ENCODE measurements at regions not wholly inside any gene's neighbourhood (a gene's known extent, or its start where the extent isn't known, plus 50 kb on each side); places are given as distances from the start of the nearest gene placed in this dataset.

GRCh38 chr17:55986817-55987216 lies 166.5 kb upstream of the ANKFN1 start:
- H3K14ac ChIP-seq (ENCODE audit: insufficient read length): no peak overlapping the region
- 91% methylated on average over 4 of the region's 4 CpGs; no CpG with 5 or more reads in 1 of the 2 experiments for WGBS, 2 experiments (ENCODE audit: extremely low coverage in 1 of 2, insufficient coverage in 1 of 2, insufficient read length in 1 of 2, insufficient replicate concordance in 2 of 2, low coverage in 1 of 2, low lambda C conversion rate in 2 of 2, missing lambda C conversion rate in 1 of 2)
- H2BK20ac ChIP-seq (ENCODE audit: low read length): no peak overlapping the region
- H2BK120ac ChIP-seq (replicated peaks; ENCODE audit: low read depth, low read length): no peak overlapping the region
- no peaks in the 10 kb centered on the region for H3K79me2 ChIP-seq (ENCODE audit: control insufficient read depth in 1 of 2, insufficient read depth in 2 of 2, low read length in 2 of 2)
- peaks cover 1 to 9% (median 5%) of the 10 kb centered on the region in 4 experiments; a peak in 6 of 7 replicates for H3K4me1 ChIP-seq (replicated peaks in 1 of 4; ENCODE audit: control insufficient read depth in 3 of 4, insufficient read depth in 4 of 4, low read length in 3 of 4)
- H2AK5ac ChIP-seq (ENCODE audit: low read depth, low read length): no peak overlapping the region
- H3K23ac ChIP-seq (ENCODE audit: insufficient read length): no peak overlapping the region
- no peak overlapping the region for H2BK15ac ChIP-seq (ENCODE audit: low read length)
- H3K4me3 ChIP-seq (ENCODE audit: extremely low read depth in 1 of 4, insufficient read depth in 2 of 4, low read depth in 3 of 4, low read length in 4 of 4): no peak overlapping the region
- peaks cover 0 to 1% (median 0%) of the 10 kb centered on the region in 4 experiments; a peak in 1 of 7 replicates for H3K27me3 ChIP-seq (replicated peaks in 1 of 4; ENCODE audit: control insufficient read depth in 3 of 4, extremely low read depth in 1 of 4, insufficient read depth in 3 of 4, low read length in 3 of 4)
- H3K56ac ChIP-seq (replicated peaks; ENCODE audit: insufficient read length, low read depth, low read length): no peak overlapping the region
- DNase-seq (ENCODE audit: low read depth in 1 of 2, low spot score in 2 of 2) (no peak), FAIRE-seq (no peak)
- ChIA-PET CTCF (ENCODE audit: partially characterized antibody) (no interaction called here), POLR2A (ENCODE audit: partially characterized antibody) (no interaction called here)
- H3K23me2 ChIP-seq (ENCODE audit: low read depth, low read length): no peaks in the 10 kb centered on the region
- H4K91ac ChIP-seq (replicated peaks; ENCODE audit: insufficient read length, low read length): no peak overlapping the region
- no peak overlapping the region for H4K5ac ChIP-seq (ENCODE audit: insufficient read length, low read depth, low read length)
- H2BK12ac ChIP-seq (ENCODE audit: low read depth, low read length): no peak overlapping the region
- no peaks in the 10 kb centered on the region for H4K20me1 ChIP-seq (replicated peaks in 1 of 2; ENCODE audit: control insufficient read depth in 1 of 2, insufficient read depth in 2 of 2, low read length in 2 of 2)
- no peak overlapping the region for H4K8ac ChIP-seq (ENCODE audit: extremely low read depth, insufficient read depth, low read length)
- H2AFZ ChIP-seq (ENCODE audit: low read length): no peak overlapping the region
- H3K9ac ChIP-seq (replicated peaks in 1 of 4; ENCODE audit: extremely low read depth in 1 of 4, low read depth in 3 of 4, low read length in 3 of 4): no peak overlapping the region
- no peak overlapping the region for H2BK5ac ChIP-seq (ENCODE audit: low read depth, low read length)
- H3K36me3 ChIP-seq (ENCODE audit: control insufficient read depth in 2 of 4, insufficient read depth in 4 of 4, low read length in 3 of 4): no peaks in the 10 kb centered on the region
- 0 out of 4 replicates have a peak, but pooled peaks cover 0 to 4% of the 10 kb centered on the region in 2 experiments for H3K9me3 ChIP-seq (ENCODE audit: insufficient read depth in 2 of 2, low read depth in 1 of 2, low read length in 1 of 2)
- H3K79me1 ChIP-seq (ENCODE audit: low read depth, low read length): no peaks in the 10 kb centered on the region
- H3K18ac ChIP-seq (ENCODE audit: extremely low read depth, low read length): no peak overlapping the region
- TF ChIP-seq NANOG (IDR thresholded peaks at IDR 0.05; ENCODE audit: insufficient read depth, low read depth, low read length, poor library complexity, severe bottlenecking) (no peak), SAP30 (IDR thresholded peaks at IDR 0.05; ENCODE audit: insufficient read depth, insufficient replicate concordance, low read length) (no peak), PHF8 (conservative IDR thresholded peaks at IDR 0.05; ENCODE audit: low read depth, low read length) (no peak), CREB1 (IDR thresholded peaks at IDR 0.05) (no peak), GABPA (IDR thresholded peaks at IDR 0.05; ENCODE audit: borderline replicate concordance, insufficient read depth, low read length) (no peak), ATF2 (IDR thresholded peaks at IDR 0.05; ENCODE audit: low read length) (no peak), ASH2L (IDR thresholded peaks at IDR 0.05; ENCODE audit: low read length) (no peak), BACH1 (IDR thresholded peaks at IDR 0.05; ENCODE audit: low read length) (no peak), RXRA (IDR thresholded peaks at IDR 0.05; ENCODE audit: insufficient read depth, low read depth, low read length) (no peak), EGR1 (IDR thresholded peaks at IDR 0.05; ENCODE audit: borderline replicate concordance, low read depth, low read length) (no peak), USF2 (IDR thresholded peaks at IDR 0.05; ENCODE audit: low read length) (no peak)
- no peak overlapping the region for H3K4ac ChIP-seq (replicated peaks; ENCODE audit: insufficient read length, low read depth, low read length)
- H3K27ac ChIP-seq (ENCODE audit: low read depth, low read length): no peak overlapping the region
- H3K4me2 ChIP-seq (ENCODE audit: insufficient read depth in 1 of 2, low read depth in 2 of 2, low read length in 2 of 2): no peak overlapping the region
